ENCODE measurements at regions not wholly inside any gene's neighbourhood (a gene's known extent, or its start where the extent isn't known, plus 50 kb on each side); places are given as distances from the start of the nearest gene placed in this dataset.

DNA sequence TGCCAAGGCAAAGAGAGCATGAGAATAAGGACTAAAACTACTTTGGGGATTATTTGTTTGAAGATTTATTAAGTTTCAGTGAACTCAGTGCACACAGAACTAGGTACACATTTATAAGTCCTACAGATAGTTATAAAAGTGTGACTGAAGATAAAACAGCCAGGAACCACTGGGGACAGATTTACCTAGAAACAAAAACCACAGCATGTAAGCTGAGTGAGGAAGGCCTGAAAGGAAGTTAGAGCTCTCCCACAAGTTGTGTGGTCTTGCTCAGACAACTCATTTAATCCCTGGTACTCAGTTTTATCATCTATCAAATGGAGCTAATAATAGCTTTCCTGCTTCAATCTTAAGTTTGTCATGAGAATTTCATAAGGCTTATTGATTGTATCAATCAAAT lies 311.2 kb upstream of the FAT3 start:
- CTCF ChIA-PET: no interaction called here
- no peaks in the 10 kb centered on the region for H3K27me3 ChIP-seq (ENCODE audit: low read length)

DNA sequence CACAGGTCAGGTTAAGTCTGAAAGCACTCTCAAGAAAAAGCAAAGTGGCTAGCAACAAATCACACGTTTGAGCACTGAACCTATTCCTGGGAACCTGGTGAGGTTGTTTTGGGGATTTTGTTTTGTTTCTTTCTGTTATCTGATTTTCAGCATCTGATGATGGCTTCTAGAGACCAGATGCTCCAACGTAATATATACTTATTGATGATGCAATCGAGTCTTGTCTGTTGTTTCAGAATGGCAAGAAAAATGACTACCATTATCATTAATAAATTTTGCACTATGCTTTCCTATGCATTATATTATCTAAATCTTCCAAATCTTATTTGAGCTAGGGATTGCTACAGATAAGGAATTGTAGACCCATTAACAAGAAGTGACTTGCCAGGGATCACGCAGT lies 312.3 kb upstream of the FAT3 start:
- no TSS peak for BruUV-seq (replicated peaks)
- Histone ChIP-seq H3K79me2 (ENCODE audit: low read length) (no peaks in the 10 kb centered on the region), H3K4me3 (ENCODE audit: low read length) (no peak overlapping the region), H3K9me3 (ENCODE audit: low read length) (no peaks in the 10 kb centered on the region), H2AFZ (ENCODE audit: low read length) (no peak overlapping the region), H3K4me2 (ENCODE audit: low read length) (no peak overlapping the region), H3K4me1 (ENCODE audit: insufficient read depth, low read length) (no peaks in the 10 kb centered on the region), H3K27ac (ENCODE audit: low read length) (no peak overlapping the region), H3K9me2 (replicated peaks; ENCODE audit: low read length) (no peaks in the 10 kb centered on the region), H4K20me1 (ENCODE audit: low read length) (no peaks in the 10 kb centered on the region), H3K9ac (ENCODE audit: low read length) (no peak overlapping the region), H3F3A (ENCODE audit: low read length, unreplicated experiment) (no peaks in the 10 kb centered on the region), H3K27me3 (ENCODE audit: low read length) (no peaks in the 10 kb centered on the region), H3K36me3 (ENCODE audit: low read depth, low read length) (no peaks in the 10 kb centered on the region)
- intact Hi-C loops (cut with micrococcal nuclease): no loop called here
- DNase-seq: no peak
- ChIA-PET POLR2A (ENCODE audit: unreplicated experiment) (no interaction called here), CTCF (no interaction called here)
- ATAC-seq: no peak
- TF ChIP-seq EZH2phosphoT487 (IDR thresholded peaks at IDR 0.05; ENCODE audit: borderline replicate concordance, low read length) (no peak), EZH2 (IDR thresholded peaks at IDR 0.05; ENCODE audit: low read length, unreplicated experiment) (no peak)
- TF ChIP-seq, protein P1, sequence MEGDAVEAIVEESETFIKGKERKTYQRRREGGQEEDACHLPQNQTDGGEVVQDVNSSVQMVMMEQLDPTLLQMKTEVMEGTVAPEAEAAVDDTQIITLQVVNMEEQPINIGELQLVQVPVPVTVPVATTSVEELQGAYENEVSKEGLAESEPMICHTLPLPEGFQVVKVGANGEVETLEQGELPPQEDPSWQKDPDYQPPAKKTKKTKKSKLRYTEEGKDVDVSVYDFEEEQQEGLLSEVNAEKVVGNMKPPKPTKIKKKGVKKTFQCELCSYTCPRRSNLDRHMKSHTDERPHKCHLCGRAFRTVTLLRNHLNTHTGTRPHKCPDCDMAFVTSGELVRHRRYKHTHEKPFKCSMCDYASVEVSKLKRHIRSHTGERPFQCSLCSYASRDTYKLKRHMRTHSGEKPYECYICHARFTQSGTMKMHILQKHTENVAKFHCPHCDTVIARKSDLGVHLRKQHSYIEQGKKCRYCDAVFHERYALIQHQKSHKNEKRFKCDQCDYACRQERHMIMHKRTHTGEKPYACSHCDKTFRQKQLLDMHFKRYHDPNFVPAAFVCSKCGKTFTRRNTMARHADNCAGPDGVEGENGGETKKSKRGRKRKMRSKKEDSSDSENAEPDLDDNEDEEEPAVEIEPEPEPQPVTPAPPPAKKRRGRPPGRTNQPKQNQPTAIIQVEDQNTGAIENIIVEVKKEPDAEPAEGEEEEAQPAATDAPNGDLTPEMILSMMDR (conservative IDR thresholded peaks at IDR 0.05; ENCODE audit: low read depth, low read length): no peak

More for the DNA sequence above, 311.2 kb upstream of the FAT3 start:
- no peaks in the 10 kb centered on the region for H3K79me2 ChIP-seq (ENCODE audit: low read length)
- H3K36me3 ChIP-seq (ENCODE audit: low read depth, low read length): no peaks in the 10 kb centered on the region
- no peak overlapping the region for H3K4me2 ChIP-seq (ENCODE audit: low read length)
- POLR2A ChIA-PET (ENCODE audit: unreplicated experiment): no interaction called here
- no peaks in the 10 kb centered on the region for H3K9me3 ChIP-seq (ENCODE audit: low read length)
- H3K27ac ChIP-seq (ENCODE audit: low read length): no peak overlapping the region
- H3K9me2 ChIP-seq (replicated peaks; ENCODE audit: low read length): no peaks in the 10 kb centered on the region
- no peak overlapping the region for H3K9ac ChIP-seq (ENCODE audit: low read length)
- BruUV-seq (replicated peaks): no TSS peak
- no peaks in the 10 kb centered on the region for H4K20me1 ChIP-seq (ENCODE audit: low read length)
- intact Hi-C loops (cut with micrococcal nuclease): no loop called here
- no peaks in the 10 kb centered on the region for H3F3A ChIP-seq (ENCODE audit: low read length, unreplicated experiment)
- no peak overlapping the region for H3K4me3 ChIP-seq (ENCODE audit: low read length)
- TF ChIP-seq EZH2 (IDR thresholded peaks at IDR 0.05; ENCODE audit: low read length, unreplicated experiment): no peak
- TF ChIP-seq EZH2phosphoT487 (IDR thresholded peaks at IDR 0.05; ENCODE audit: borderline replicate concordance, low read length): no peak
- TF ChIP-seq, protein P1 (conservative IDR thresholded peaks at IDR 0.05; ENCODE audit: low read depth, low read length): no peak
- no peak overlapping the region for H2AFZ ChIP-seq (ENCODE audit: low read length)
- DNase-seq (no peak), ATAC-seq (no peak)
- H3K4me1 ChIP-seq (ENCODE audit: insufficient read depth, low read length): no peaks in the 10 kb centered on the region

DNA sequence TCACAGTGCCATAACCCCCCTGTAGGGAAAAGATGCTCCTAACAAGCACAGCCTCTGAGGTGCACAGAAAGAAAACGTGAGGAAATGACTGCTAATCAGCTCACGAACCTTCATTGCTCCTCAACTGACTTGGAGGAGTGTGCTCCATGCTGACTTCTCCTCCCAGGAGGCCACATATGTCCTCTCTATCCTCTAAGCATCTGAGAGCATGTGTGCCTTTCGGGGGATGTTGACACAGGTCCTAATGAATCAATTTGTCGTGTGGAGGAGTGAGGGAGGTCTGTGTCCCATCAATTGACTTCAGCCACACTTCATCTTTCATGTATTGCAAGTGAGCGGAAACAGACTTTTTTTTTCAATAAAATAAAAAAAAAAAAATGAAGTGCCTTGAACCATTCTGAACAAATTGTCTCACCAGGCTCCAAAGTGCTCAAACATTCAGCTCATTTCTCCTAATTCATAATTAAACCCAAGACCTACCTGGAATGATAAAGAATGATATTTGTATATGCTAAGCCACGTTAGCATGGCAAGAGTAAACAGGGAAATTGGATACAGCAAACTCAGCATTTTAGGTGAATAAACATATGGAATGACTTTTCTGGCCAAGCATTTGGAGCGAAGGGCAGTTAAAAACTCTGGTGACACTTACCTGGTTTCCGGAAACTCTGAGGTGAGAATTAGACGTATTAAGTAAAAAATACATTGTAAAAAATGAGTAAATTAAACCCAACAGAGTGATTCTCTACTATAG lies 317.6 kb upstream of the FAT3 start:
- no peaks in the 10 kb centered on the region for H3K4me1 ChIP-seq (ENCODE audit: insufficient read depth, low read length)
- intact Hi-C loops (cut with micrococcal nuclease): no loop called here
- CTCF ChIA-PET: no interaction called here
- no TSS peak for BruUV-seq (replicated peaks)
- H3K27me3 ChIP-seq (ENCODE audit: low read length): no peaks in the 10 kb centered on the region
- H3K4me3 ChIP-seq (ENCODE audit: low read length): no peak overlapping the region
- no peaks in the 10 kb centered on the region for H3K9me2 ChIP-seq (replicated peaks; ENCODE audit: low read length)
- ATAC-seq (no peak), DNase-seq (no peak)
- no peak overlapping the region for H3K4me2 ChIP-seq (ENCODE audit: low read length)
- no peaks in the 10 kb centered on the region for H3F3A ChIP-seq (ENCODE audit: low read length, unreplicated experiment)
- no peaks in the 10 kb centered on the region for H4K20me1 ChIP-seq (ENCODE audit: low read length)
- 0 out of 2 replicates have a peak, but pooled peaks cover 4% of the 10 kb centered on the region for H3K9me3 ChIP-seq (ENCODE audit: low read length)
- TF ChIP-seq EZH2 (IDR thresholded peaks at IDR 0.05; ENCODE audit: low read length, unreplicated experiment) (no peak), EZH2phosphoT487 (IDR thresholded peaks at IDR 0.05; ENCODE audit: borderline replicate concordance, low read length) (no peak)
- TF ChIP-seq, protein P1 (conservative IDR thresholded peaks at IDR 0.05; ENCODE audit: low read depth, low read length): no peak
- H3K36me3 ChIP-seq (ENCODE audit: low read depth, low read length): no peaks in the 10 kb centered on the region
- no peaks in the 10 kb centered on the region for H3K79me2 ChIP-seq (ENCODE audit: low read length)
- no peak overlapping the region for H2AFZ ChIP-seq (ENCODE audit: low read length)
- POLR2A ChIA-PET (ENCODE audit: unreplicated experiment): no interaction called here
- H3K9ac ChIP-seq (ENCODE audit: low read length): no peak overlapping the region
- no peak overlapping the region for H3K27ac ChIP-seq (ENCODE audit: low read length)
